ENCODE measurements at regions not wholly inside any gene's neighbourhood (a gene's known extent, or its start where the extent isn't known, plus 50 kb on each side); places are given as distances from the start of the nearest gene placed in this dataset.

- TF ChIP-seq CTCF (IDR thresholded peaks at IDR 0.05; ENCODE audit: unreplicated experiment): no peak
- H3K27ac Mint-ChIP-seq: no peak overlapping the region
- H3K4me3 Mint-ChIP-seq (ENCODE audit: low read depth): no peak overlapping the region
- no peaks in the 10 kb centered on the region for H3K27me3 Mint-ChIP-seq
- H3K4me1 Mint-ChIP-seq (ENCODE audit: low read depth): peaks cover 2% of the 10 kb centered on the region
- H3K36me3 Mint-ChIP-seq (ENCODE audit: insufficient read depth): no peaks in the 10 kb centered on the region
- no peaks in the 10 kb centered on the region for H3K9me3 Mint-ChIP-seq (ENCODE audit: low read depth)
- no peak for DNase-seq (ENCODE audit: low spot score, unreplicated experiment)
Observed at GRCh38 chr3:190234621-190235020, 87.6 kb downstream of the CLDN1 start.

GRCh38 chr3:190229632-190230424 is 92.4 kb downstream of the CLDN1 start:
- Mint-ChIP-seq H3K36me3 (ENCODE audit: insufficient read depth) (no peaks in the 10 kb centered on the region), H3K4me1 (ENCODE audit: low read depth) (no peaks in the 10 kb centered on the region), H3K9me3 (ENCODE audit: low read depth) (no peaks in the 10 kb centered on the region), H3K4me3 (ENCODE audit: low read depth) (no peak overlapping the region), H3K27ac (no peak overlapping the region), H3K27me3 (no peaks in the 10 kb centered on the region)
- TF ChIP-seq CTCF (IDR thresholded peaks at IDR 0.05; ENCODE audit: unreplicated experiment): no peak
- no peak for DNase-seq (ENCODE audit: low spot score, unreplicated experiment)

GRCh38 chr3:190227064-190227463 is 95.2 kb downstream of the CLDN1 start:
- TF ChIP-seq CTCF (IDR thresholded peaks at IDR 0.05; ENCODE audit: unreplicated experiment): no peak
- Mint-ChIP-seq H3K27ac (no peak overlapping the region), H3K9me3 (ENCODE audit: low read depth) (no peaks in the 10 kb centered on the region)

GRCh38 chr3:190224863-190225692 is 97.2 kb downstream of the CLDN1 start:
- Mint-ChIP-seq H3K4me1 (ENCODE audit: low read depth) (no peaks in the 10 kb centered on the region), H3K4me3 (ENCODE audit: low read depth) (no peak overlapping the region), H3K27me3 (no peaks in the 10 kb centered on the region), H3K9me3 (ENCODE audit: low read depth) (peaks cover 5% of the 10 kb centered on the region), H3K27ac (no peak overlapping the region), H3K36me3 (ENCODE audit: insufficient read depth) (peaks cover 3% of the 10 kb centered on the region)
- no peak for DNase-seq (ENCODE audit: low spot score, unreplicated experiment)
- peak; percentile 55 for TF ChIP-seq CTCF (IDR thresholded peaks at IDR 0.05; ENCODE audit: unreplicated experiment)

More at GRCh38 chr3:190227064-190227463, 95.2 kb downstream of the CLDN1 start:
- H3K4me1 Mint-ChIP-seq (ENCODE audit: low read depth): no peaks in the 10 kb centered on the region
- no peaks in the 10 kb centered on the region for H3K36me3 Mint-ChIP-seq (ENCODE audit: insufficient read depth)
- H3K4me3 Mint-ChIP-seq (ENCODE audit: low read depth): no peak overlapping the region
- DNase-seq (ENCODE audit: low spot score, unreplicated experiment): no peak
- H3K27me3 Mint-ChIP-seq: no peaks in the 10 kb centered on the region

- H3K27ac Mint-ChIP-seq: no peak overlapping the region
- TF ChIP-seq CTCF (IDR thresholded peaks at IDR 0.05; ENCODE audit: unreplicated experiment): no peak
- peaks cover 3% of the 10 kb centered on the region for H3K36me3 Mint-ChIP-seq (ENCODE audit: insufficient read depth)
- H3K9me3 Mint-ChIP-seq (ENCODE audit: low read depth): peaks cover 8% of the 10 kb centered on the region
- no peaks in the 10 kb centered on the region for H3K4me1 Mint-ChIP-seq (ENCODE audit: low read depth)
- no peak for DNase-seq (ENCODE audit: low spot score, unreplicated experiment)
- H3K4me3 Mint-ChIP-seq (ENCODE audit: low read depth): no peak overlapping the region
- H3K27me3 Mint-ChIP-seq: no peaks in the 10 kb centered on the region
Observed at GRCh38 chr3:190224456-190224855, 97.8 kb downstream of the CLDN1 start.

Measured in progenitor cell of endocrine pancreas (in vitro differentiated cells).